GM18867 (cell line): ENCODE measurements at regions not wholly inside any gene's neighbourhood (a gene's known extent, or its start where the extent isn't known, plus 50 kb on each side); places are given as distances from the start of the nearest gene placed in this dataset.
"Not testable (repeated sequence)": the region's sequence is repeated elsewhere in the genome, so short reads cannot be mapped to it uniquely, and the experiment has no call there.

ENCODE experiments used
- ATAC-seq: cut with Tn5 transposase; IDR thresholded peaks from one replicate; pipeline ENCODE4 v1.9.1; 2021; ENCODE audit warnings: mild to moderate bottlenecking, moderate library complexity; ENCODE audit not compliant: unreplicated experiment

GRCh38 chr1:166763318-166763717 lies 76.0 kb upstream of the POGK start:
- no peak for ATAC-seq

GRCh38 chr1:166766942-166767341 lies 72.3 kb upstream of the POGK start:
- ATAC-seq: no peak

DNA sequence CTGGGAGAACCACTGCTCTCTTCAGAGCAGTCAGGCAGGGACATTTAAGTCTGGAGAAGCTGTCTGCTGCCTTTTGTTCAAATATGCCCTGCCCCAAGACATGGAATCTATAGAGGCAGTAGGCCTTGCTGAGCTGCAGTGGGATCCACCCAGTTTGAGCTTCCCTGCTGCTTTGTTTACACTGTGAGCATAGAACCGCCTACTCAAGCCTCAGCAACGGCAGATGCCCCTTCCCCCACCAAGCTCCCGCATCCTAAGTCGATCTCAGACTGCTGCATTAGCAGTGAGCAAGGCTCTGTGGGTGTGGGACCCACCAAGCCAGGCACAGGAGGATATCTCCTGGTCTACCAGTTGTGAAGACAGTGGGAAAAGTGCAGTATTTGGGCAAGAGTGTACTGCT lies 54.6 kb upstream of the POGK start:
- ATAC-seq: not testable (repeated sequence)

GRCh38 chr1:166785987-166786386 lies 53.3 kb upstream of the POGK start:
- no peak for ATAC-seq

GRCh38 chr1:166789286-166789685 lies 50.0 kb upstream of the POGK start:
- no peak for ATAC-seq
